ENCODE measurements at regions not wholly inside any gene's neighbourhood (a gene's known extent, or its start where the extent isn't known, plus 50 kb on each side); places are given as distances from the start of the nearest gene placed in this dataset.
"Not testable (repeated sequence)": the region's sequence is repeated elsewhere in the genome, so short reads cannot be mapped to it uniquely, and the experiment has no call there.

- DNase-seq (ENCODE audit: low spot score), result no peak
Measured at GRCh38 chr6:98333273-98333672, 501.1 kb upstream of the POU3F2 start.

GRCh38 chr6:98335594-98335993 lies 498.8 kb upstream of the POU3F2 start:
- DNase-seq (ENCODE audit: low spot score), result no peak

GRCh38 chr6:98339506-98339905 lies 494.9 kb upstream of the POU3F2 start:
- no peak for DNase-seq (ENCODE audit: low spot score)

- no peak for DNase-seq (ENCODE audit: low spot score)
Measured at GRCh38 chr6:98343004-98343403, 491.4 kb upstream of the POU3F2 start.

GRCh38 chr6:98343797-98344196 lies 490.6 kb upstream of the POU3F2 start:
- no peak for DNase-seq (ENCODE audit: low spot score)

- DNase-seq (ENCODE audit: low spot score), result no peak
Measured at GRCh38 chr6:98352348-98352747, 482.0 kb upstream of the POU3F2 start.

- DNase-seq (ENCODE audit: low spot score), result no peak
Measured at GRCh38 chr6:98358173-98358572, 476.2 kb upstream of the POU3F2 start.

- DNase-seq (ENCODE audit: low spot score), result no peak
Measured at GRCh38 chr6:98366371-98366770, 468.0 kb upstream of the POU3F2 start.

- DNase-seq (ENCODE audit: low spot score), result no peak
Measured at GRCh38 chr6:98380589-98380988, 453.8 kb upstream of the POU3F2 start.

GRCh38 chr6:98382246-98382645 lies 452.1 kb upstream of the POU3F2 start:
- DNase-seq (ENCODE audit: low spot score), result no peak

GRCh38 chr6:98384334-98384733 lies 450.0 kb upstream of the POU3F2 start:
- DNase-seq (ENCODE audit: low spot score), result no peak

- no peak for DNase-seq (ENCODE audit: low spot score)
Measured at GRCh38 chr6:98384801-98385200, 449.6 kb upstream of the POU3F2 start.

- DNase-seq (ENCODE audit: low spot score), result no peak
Measured at GRCh38 chr6:98395610-98396166, 438.7 kb upstream of the POU3F2 start.

- DNase-seq (ENCODE audit: low spot score), result no peak
Measured at GRCh38 chr6:98416027-98416426, 418.3 kb upstream of the POU3F2 start.

- not testable (repeated sequence) for DNase-seq (ENCODE audit: low spot score)
Measured at GRCh38 chr6:98416497-98417158, 417.7 kb upstream of the POU3F2 start.

GRCh38 chr6:98433325-98434056 lies 400.9 kb upstream of the POU3F2 start:
- DNase-seq (ENCODE audit: low spot score), result no peak

GRCh38 chr6:98443633-98444032 lies 390.7 kb upstream of the POU3F2 start:
- no peak for DNase-seq (ENCODE audit: low spot score)

- no peak for DNase-seq (ENCODE audit: low spot score)
Measured at GRCh38 chr6:98452685-98453084, 381.7 kb upstream of the POU3F2 start.

GRCh38 chr6:98454809-98455322 lies 379.5 kb upstream of the POU3F2 start:
- no peak for DNase-seq (ENCODE audit: low spot score)

GRCh38 chr6:98458708-98459107 lies 375.7 kb upstream of the POU3F2 start:
- DNase-seq (ENCODE audit: low spot score), result no peak

- DNase-seq (ENCODE audit: low spot score), result no peak
Measured at GRCh38 chr6:98463038-98464000, 371.1 kb upstream of the POU3F2 start.

GRCh38 chr6:98467091-98467490 lies 367.3 kb upstream of the POU3F2 start:
- DNase-seq (ENCODE audit: low spot score), result no peak
